ENCODE measurements at regions not wholly inside any gene's neighbourhood (a gene's known extent, or its start where the extent isn't known, plus 50 kb on each side); places are given as distances from the start of the nearest gene placed in this dataset.

GRCh38 chr5:96157841-96158291 is 196.2 kb upstream of the ELL2 start:
- DNase-seq, result no peak

GRCh38 chr5:96157077-96157780 is 195.6 kb upstream of the ELL2 start:
- no peak for DNase-seq

GRCh38 chr5:96155147-96155546 is 193.5 kb upstream of the ELL2 start:
- DNase-seq, result no peak

GRCh38 chr5:96151891-96152290 is 190.2 kb upstream of the ELL2 start:
- DNase-seq, result no peak

GRCh38 chr5:96150007-96150406 is 188.4 kb upstream of the ELL2 start:
- no peak for DNase-seq

GRCh38 chr5:96149546-96149945 is 187.9 kb upstream of the ELL2 start:
- no peak for DNase-seq

- no peak for DNase-seq
Observed at GRCh38 chr5:96149021-96149420, 187.4 kb upstream of the ELL2 start.

- no peak for DNase-seq
Observed at GRCh38 chr5:96148376-96148775, 186.7 kb upstream of the ELL2 start.

GRCh38 chr5:96147866-96148265 is 186.2 kb upstream of the ELL2 start:
- no peak for DNase-seq

- no peak for DNase-seq
Observed at GRCh38 chr5:96146675-96147074, 185.0 kb upstream of the ELL2 start.

GRCh38 chr5:96144289-96144688 is 182.6 kb upstream of the ELL2 start:
- no peak for DNase-seq

- DNase-seq, result no peak
Observed at GRCh38 chr5:96143450-96143849, 181.8 kb upstream of the ELL2 start.

- DNase-seq, result no peak
Observed at GRCh38 chr5:96142786-96143434, 181.3 kb upstream of the ELL2 start.

GRCh38 chr5:96142184-96142781 is 180.6 kb upstream of the ELL2 start:
- DNase-seq, result no peak

- no peak for DNase-seq
Observed at GRCh38 chr5:96141749-96142148, 180.1 kb upstream of the ELL2 start.

GRCh38 chr5:96140496-96140895 is 178.8 kb upstream of the ELL2 start:
- no peak for DNase-seq

- DNase-seq, result no peak
Observed at GRCh38 chr5:96140084-96140483, 178.4 kb upstream of the ELL2 start.

- DNase-seq, result no peak
Observed at GRCh38 chr5:96134886-96135285, 173.2 kb upstream of the ELL2 start.

GRCh38 chr5:96133341-96134079 is 171.9 kb upstream of the ELL2 start:
- no peak for DNase-seq

GRCh38 chr5:96129276-96129675 is 167.6 kb upstream of the ELL2 start:
- DNase-seq, result no peak

GRCh38 chr5:96128204-96128864 is 166.7 kb upstream of the ELL2 start:
- DNase-seq, result no peak

GRCh38 chr5:96127538-96127937 is 165.9 kb upstream of the ELL2 start:
- DNase-seq, result no peak
